Erythroblast (primary cell): ENCODE measurements at regions not wholly inside any gene's neighbourhood (a gene's known extent, or its start where the extent isn't known, plus 50 kb on each side); places are given as distances from the start of the nearest gene placed in this dataset.

Source experiments
- GATA1 ChIP-seq: IDR thresholded peaks from 2 replicates; pipeline ENCODE4 v1.6.1; 2011; ENCODE audit warnings: low read depth, mild to moderate bottlenecking, control low read depth, low read length, moderate library complexity
- POLR2A ChIP-seq: IDR thresholded peaks from 2 replicates; pipeline ENCODE4 v1.6.1; 2011; ENCODE audit warnings: mild to moderate bottlenecking, low read length

DNA sequence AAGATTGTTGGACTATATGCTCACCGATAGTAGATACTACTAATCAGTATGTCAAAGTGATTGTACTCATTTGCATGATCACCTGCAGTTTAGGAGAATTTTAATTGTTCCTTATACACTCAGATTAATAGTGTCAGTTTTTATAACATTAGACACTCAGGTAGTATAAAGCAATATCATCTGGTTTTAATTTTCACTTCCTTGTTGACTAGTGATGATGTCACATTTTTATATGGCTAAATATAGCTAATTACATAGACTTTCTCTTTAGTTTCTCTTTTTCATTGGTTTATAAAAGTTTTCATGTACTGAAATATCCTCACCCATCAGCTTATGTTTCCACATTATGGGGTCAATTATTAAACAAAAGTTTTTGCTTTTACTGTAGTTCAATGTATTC is 1332.4 kb upstream of the ADGRL2 start:
- TF ChIP-seq POLR2A (no peak), GATA1 (no peak)
